Mucosa of rectum (tissue), 2 donors: ENCODE measurements at regions not wholly inside any gene's neighbourhood (a gene's known extent, or its start where the extent isn't known, plus 50 kb on each side); places are given as distances from the start of the nearest gene placed in this dataset.

Experiments
- H3K27ac ChIP-seq, 2 donors: one replicate each; pipeline ENCODE4 v1.7.0; 2013; ENCODE audit warnings: inconsistent platforms in 2 of 2, low read depth in 2 of 2, low read length in 2 of 2
- H3K27me3 ChIP-seq, 2 donors: one replicate each; pipeline ENCODE4 v1.7.0; 2013; ENCODE audit warnings: low read length in 2 of 2; ENCODE audit not compliant: control insufficient read depth in 2 of 2, insufficient read depth in 2 of 2
- H3K36me3 ChIP-seq, 2 donors: one replicate each; pipeline ENCODE4 v1.7.0; 2013; ENCODE audit warnings: low read length in 2 of 2; ENCODE audit not compliant: control insufficient read depth in 2 of 2, insufficient read depth in 2 of 2
- H3K4me1 ChIP-seq, 2 donors: one replicate each; pipeline ENCODE4 v1.7.0; 2013; ENCODE audit warnings: low read length in 2 of 2, mild to moderate bottlenecking in 1 of 2; ENCODE audit not compliant: control insufficient read depth in 2 of 2, insufficient read depth in 2 of 2
- H3K4me3 ChIP-seq, 2 donors: one replicate each; pipeline ENCODE4 v1.7.0; 2013; ENCODE audit warnings: low read length in 2 of 2
- H3K9ac ChIP-seq, 2 donors: one replicate each; pipeline ENCODE4 v1.7.0; 2013; ENCODE audit warnings: low read length in 2 of 2, low read depth in 1 of 2, mild to moderate bottlenecking in 1 of 2
- H3K9me3 ChIP-seq, 2 donors: one replicate each; pipeline ENCODE4 v1.7.0; 2013; ENCODE audit warnings: low read length in 2 of 2; ENCODE audit not compliant: control insufficient read depth in 2 of 2
- donor health status: healthy.
- donor health status: Normal muscosa, but diverticular disease.

- no peak overlapping the region for H3K4me3 ChIP-seq
- H3K4me1 ChIP-seq, result no peaks in the 10 kb centered on the region
- H3K9ac ChIP-seq, result no peak overlapping the region
- no peaks in the 10 kb centered on the region for H3K36me3 ChIP-seq
- H3K9me3 ChIP-seq, result peaks cover 0 to 6% of the 10 kb centered on the region in 2 donors
- H3K27me3 ChIP-seq, result no peaks in the 10 kb centered on the region
- H3K27ac ChIP-seq, result no peak overlapping the region
Observed at GRCh38 chr5:152942633-152943336, 537.7 kb upstream of the NMUR2 start.

- Histone ChIP-seq H3K4me3 (no peak overlapping the region), H3K9ac (no peak overlapping the region), H3K9me3 (no peaks in the 10 kb centered on the region), H3K4me1 (no peaks in the 10 kb centered on the region), H3K27ac (no peak overlapping the region), H3K27me3 (no peaks in the 10 kb centered on the region), H3K36me3 (no peaks in the 10 kb centered on the region)
Observed at GRCh38 chr5:152953788-152954483, 536.5 kb upstream of the GRIA1 start.

- Histone ChIP-seq H3K9me3 (no peaks in the 10 kb centered on the region), H3K4me1 (no peaks in the 10 kb centered on the region), H3K36me3 (no peaks in the 10 kb centered on the region), H3K27ac (no peak overlapping the region), H3K27me3 (no peaks in the 10 kb centered on the region), H3K9ac (no peak overlapping the region), H3K4me3 (no peak overlapping the region)
Observed at GRCh38 chr5:152956943-152957613, 533.4 kb upstream of the GRIA1 start.

- Histone ChIP-seq H3K36me3 (no peaks in the 10 kb centered on the region), H3K9ac (no peak overlapping the region), H3K4me1 (no peaks in the 10 kb centered on the region), H3K9me3 (no peaks in the 10 kb centered on the region), H3K4me3 (no peak overlapping the region), H3K27ac (no peak overlapping the region), H3K27me3 (no peaks in the 10 kb centered on the region)
Observed at GRCh38 chr5:152978141-152978835, 512.2 kb upstream of the GRIA1 start.

GRCh38 chr5:152987131-152987530 is 503.3 kb upstream of the GRIA1 start:
- Histone ChIP-seq H3K4me3 (no peak overlapping the region), H3K4me1 (no peaks in the 10 kb centered on the region), H3K36me3 (no peaks in the 10 kb centered on the region), H3K27me3 (no peaks in the 10 kb centered on the region), H3K9me3 (no peaks in the 10 kb centered on the region), H3K9ac (no peak overlapping the region), H3K27ac (no peak overlapping the region)

DNA sequence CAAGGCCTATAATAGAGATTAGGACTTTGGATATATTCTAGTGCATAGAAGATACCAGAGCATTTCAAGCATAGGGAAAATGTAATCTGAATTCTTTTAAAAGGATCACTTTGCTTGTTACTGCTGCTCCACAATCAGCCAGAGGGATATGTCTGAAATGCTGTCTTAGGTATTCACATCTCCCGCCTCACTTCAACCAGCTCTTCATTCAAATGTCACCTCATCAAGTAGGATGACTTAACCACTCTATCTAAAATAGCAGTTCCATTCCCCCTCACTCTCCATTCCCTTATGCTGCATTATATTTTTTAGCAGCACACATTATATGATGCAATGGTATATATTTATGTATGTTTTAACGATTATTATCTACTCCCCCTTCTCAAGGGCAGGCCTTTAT is 500.3 kb upstream of the GRIA1 start:
- H3K27ac ChIP-seq, result no peak overlapping the region
- no peak overlapping the region for H3K9ac ChIP-seq
- no peaks in the 10 kb centered on the region for H3K4me1 ChIP-seq
- H3K36me3 ChIP-seq, result no peaks in the 10 kb centered on the region
- H3K27me3 ChIP-seq, result no peaks in the 10 kb centered on the region
- H3K4me3 ChIP-seq, result no peak overlapping the region
- H3K9me3 ChIP-seq, result no peaks in the 10 kb centered on the region

- Histone ChIP-seq H3K9ac (no peak overlapping the region), H3K27me3 (no peaks in the 10 kb centered on the region), H3K9me3 (no peaks in the 10 kb centered on the region), H3K4me1 (no peaks in the 10 kb centered on the region), H3K4me3 (no peak overlapping the region), H3K36me3 (no peaks in the 10 kb centered on the region), H3K27ac (no peak overlapping the region)
Observed at GRCh38 chr5:152990649-152991048, 499.8 kb upstream of the GRIA1 start.

DNA sequence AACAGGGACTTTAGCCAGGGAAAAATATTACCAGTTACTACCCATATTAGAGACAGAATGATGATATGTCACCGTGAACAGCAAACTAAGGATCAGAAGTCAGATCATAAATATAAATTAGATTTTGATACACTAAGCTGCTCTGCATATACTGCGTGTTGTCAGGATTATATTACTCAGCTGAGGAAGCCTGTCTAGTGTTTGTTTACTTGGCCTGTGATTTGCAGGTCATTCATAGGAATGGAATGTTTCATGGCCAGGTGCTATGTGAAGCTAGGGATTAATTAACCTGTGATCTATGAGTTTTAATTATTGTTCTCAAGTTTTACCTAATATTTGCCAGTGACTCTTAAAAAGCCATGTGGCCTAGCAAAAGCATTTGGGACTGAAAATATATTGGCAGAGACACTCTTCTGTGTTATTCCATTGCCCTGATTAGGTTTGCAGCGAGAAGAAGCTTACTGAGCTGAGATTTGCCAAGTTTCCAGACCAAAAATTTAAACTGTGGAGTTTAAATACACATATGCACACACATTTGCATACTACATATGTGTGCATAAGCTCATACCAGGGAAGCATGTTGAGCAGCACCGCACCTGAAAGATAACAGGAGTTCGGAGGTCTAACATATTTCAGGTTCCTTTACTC is 496.3 kb upstream of the GRIA1 start:
- no peak overlapping the region for H3K4me3 ChIP-seq
- H3K36me3 ChIP-seq, result no peaks in the 10 kb centered on the region
- H3K27ac ChIP-seq, result no peak overlapping the region
- no peaks in the 10 kb centered on the region for H3K9me3 ChIP-seq
- H3K27me3 ChIP-seq, result no peaks in the 10 kb centered on the region
- no peak overlapping the region for H3K9ac ChIP-seq
- H3K4me1 ChIP-seq, result no peaks in the 10 kb centered on the region

- H3K27me3 ChIP-seq, result no peaks in the 10 kb centered on the region
- no peaks in the 10 kb centered on the region for H3K9me3 ChIP-seq
- H3K4me3 ChIP-seq, result no peak overlapping the region
- no peak overlapping the region for H3K9ac ChIP-seq
- H3K36me3 ChIP-seq, result no peaks in the 10 kb centered on the region
- no peaks in the 10 kb centered on the region for H3K4me1 ChIP-seq
- no peak overlapping the region for H3K27ac ChIP-seq
Observed at GRCh38 chr5:152995214-152995725, 495.2 kb upstream of the GRIA1 start.
